HT1080 (cell line): ENCODE measurements at regions not wholly inside any gene's neighbourhood (a gene's known extent, or its start where the extent isn't known, plus 50 kb on each side); places are given as distances from the start of the nearest gene placed in this dataset.

ENCODE experiments used
- DNase-seq: peaks from one replicate; pipeline ENCODE4 v3.0.0-alpha.2; 2015; ENCODE audit warnings: low read depth

DNA sequence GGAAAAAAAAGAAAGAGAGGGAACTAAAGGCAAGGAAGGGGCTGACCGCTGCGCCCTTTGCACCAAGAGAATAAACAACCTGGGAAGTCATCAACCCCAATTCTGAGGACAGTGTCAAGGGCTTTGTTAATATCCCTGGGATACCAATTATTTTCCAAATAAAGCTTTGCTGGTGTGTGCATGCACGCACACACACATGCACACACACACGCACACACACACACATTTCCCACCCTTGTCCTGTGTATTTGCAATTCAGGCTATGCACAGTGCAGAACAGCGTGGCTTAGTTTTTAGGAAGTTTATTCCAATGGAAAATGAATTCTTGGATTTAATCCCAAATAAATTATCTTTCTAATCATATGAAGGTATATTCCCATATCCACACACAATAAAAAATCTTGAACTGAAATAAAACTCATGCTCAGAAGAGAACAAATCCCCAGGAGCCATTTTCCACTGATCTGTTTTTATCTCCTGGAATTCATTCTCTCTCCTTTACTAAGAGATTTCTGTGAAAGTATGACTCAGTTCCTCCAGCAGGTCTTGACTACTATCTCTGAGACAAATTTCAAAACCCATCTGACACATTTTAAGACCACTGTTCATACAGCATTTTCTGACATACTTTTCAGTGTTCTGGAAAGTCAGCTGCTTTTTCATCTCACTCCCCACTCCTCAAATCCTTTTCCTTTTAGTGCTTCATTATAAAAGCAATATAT, 334.4 kb upstream of the ATP2B1 start:
- peak; percentile 47 for DNase-seq

DNA sequence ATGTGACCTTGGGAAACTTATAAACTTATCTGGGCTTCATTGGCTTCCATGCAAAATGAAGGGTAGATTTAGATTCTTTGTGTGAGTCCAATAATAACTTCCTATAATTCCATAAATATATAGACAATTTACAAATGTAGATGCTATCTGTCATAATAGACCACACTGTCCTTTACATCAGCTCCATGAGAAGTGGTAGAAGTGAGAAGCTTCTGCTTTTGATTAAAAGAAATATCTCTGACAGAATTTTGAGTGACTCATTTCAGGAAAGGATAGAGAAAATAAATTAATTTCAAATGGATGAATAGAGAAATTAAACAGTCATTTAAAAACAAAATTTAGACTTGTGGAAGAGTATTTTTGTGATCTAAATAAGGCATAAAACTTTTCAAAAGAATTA, 329.7 kb upstream of the ATP2B1 start:
- DNase-seq: no peak

DNA sequence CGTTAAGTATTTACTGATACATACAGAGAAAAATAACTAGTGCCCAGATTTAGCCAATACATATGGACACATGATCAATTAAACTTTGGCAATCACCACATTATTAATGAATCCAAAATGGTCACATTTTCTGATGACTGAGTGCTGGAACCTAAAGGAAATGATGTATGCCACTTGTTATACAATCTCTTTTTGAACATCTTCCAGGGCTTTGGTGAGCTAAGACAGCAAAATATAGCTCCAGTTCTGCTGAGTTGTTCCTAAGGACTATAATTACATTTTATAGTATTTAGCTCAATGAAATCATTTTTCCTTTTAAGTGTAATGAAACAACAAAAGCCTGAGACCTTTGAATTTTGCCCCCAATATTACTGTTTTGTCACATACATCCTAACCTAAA, 329.1 kb upstream of the ATP2B1 start:
- DNase-seq: peak; percentile 8

DNA sequence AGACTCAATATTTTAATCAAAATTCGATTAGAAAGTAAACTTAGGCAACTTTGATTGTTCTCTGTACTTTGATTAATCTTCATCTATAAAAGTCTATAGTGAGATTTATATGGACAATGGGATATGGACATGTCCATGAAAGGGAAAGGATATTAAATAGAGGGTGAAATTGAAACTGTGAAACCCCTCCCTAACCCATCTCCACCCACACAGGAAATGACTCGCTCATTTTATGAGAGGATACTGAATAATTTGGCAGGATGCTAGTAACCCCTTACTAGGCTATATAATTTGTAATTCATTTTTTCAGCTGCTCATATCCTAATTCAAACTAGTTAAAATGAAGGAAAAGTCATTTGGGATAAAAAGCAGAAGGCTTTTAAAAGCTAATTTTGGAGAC, 328.0 kb upstream of the ATP2B1 start:
- peak; percentile 73 for DNase-seq

DNA sequence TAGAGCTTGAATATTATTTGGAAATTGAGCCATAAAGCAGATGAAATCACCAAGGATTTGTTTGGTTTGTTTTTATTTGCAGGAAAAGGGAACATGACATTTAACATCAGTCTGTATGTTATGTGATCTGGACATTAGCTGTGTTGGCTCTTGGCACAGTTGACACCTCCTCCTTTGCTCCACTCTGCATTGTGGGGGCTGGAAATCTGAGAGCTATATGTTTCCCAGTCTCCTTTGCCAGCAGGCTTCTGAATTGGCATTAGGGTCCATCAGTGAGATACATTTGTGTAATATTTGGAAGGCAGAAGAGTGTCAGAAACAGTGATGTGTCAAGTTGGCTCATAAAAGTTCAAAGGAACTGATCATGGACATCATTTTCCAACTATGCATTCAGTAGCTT, 322.1 kb upstream of the ATP2B1 start:
- no peak for DNase-seq

DNA sequence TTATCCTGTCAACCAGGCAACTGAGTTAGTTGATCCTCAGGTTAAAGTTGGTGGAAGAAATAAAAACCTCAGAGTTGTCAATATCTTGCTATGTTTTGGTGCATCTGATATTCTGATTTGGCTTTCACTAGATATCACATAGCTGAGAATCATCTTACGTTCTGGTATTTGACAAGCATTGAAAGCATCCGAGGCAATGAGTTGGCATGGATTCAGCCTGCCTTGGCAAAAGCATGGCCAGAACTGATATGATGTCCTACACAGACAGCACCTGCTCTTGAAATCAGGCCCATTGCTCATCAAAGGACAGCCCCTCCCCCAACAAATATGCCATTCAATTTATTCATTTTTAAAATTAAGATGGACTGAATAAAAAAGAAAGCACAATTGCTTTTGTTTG, 320.7 kb upstream of the ATP2B1 start:
- DNase-seq: no peak

DNA sequence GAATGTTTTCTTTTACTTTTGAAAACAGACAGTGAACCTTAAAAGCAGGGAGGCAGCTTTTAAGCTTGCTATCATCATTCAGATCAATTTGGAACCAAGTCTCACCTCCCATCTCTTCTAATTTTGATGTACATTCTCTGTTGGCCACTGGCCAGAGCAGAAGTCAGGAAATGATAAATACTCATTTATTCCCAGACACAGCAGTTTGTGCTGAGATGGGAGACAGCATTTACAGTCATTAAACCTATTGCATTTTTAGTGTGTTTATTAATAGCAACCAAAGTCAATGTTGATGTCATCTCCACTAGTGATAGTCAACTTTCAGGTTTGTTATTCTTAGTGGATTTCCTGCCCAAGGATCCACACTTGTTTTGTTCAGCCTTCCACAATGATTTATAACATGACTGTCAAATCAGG, 320.0 kb upstream of the ATP2B1 start:
- DNase-seq: peak; percentile 25

DNA sequence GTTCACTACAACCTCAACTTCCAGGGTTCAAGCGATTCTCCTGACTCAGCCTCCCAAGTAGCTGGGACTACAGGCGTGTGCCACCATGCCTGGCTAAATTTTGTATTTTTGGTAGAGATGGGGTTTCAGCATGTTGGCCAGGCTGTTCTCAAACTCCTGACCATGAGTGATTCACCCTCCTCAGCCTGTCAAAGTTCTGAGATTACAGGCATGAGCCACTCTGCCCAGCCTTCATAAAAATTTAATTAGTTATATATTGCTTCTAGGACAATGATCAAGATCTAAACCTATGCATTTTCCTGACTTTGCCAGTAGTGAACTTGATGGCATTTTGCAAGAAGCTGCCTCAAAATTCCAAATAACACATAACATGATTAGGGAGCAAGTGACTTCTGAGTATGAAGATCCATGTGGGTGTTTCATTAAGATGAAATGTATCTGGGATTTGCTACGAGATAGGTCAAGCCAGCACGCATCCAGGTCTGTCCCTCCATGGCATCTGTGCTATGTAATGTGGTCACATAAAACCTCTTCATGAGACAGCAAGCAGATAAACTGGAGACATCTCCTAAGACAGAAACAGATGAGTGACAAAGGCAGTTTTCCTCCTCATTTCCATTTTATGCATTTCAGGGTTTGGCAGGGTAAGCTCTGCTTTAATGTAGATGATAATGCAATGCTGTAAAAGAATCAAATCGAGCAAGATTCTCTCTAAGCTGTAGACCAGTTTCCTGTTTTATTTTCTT, 319.4 kb upstream of the ATP2B1 start:
- no peak for DNase-seq

DNA sequence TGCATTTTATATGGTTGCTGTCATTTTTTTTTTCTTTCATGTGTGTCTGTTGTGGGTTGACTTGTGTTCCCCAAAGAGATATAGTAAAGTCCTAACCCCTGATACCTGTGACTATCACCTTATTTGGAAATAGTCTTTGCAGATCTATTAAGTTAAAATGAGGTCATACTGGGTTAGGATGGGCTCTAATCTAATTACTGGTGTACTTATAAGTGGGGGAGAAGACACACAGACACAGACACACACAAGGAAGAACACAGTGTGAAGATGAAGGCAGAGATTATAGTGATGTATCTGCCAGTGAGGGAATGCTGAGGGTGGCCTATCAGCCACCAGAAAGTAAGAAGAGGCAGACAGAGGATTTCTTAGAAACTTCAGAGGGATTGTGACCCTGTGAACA, 318.4 kb upstream of the ATP2B1 start:
- no peak for DNase-seq

DNA sequence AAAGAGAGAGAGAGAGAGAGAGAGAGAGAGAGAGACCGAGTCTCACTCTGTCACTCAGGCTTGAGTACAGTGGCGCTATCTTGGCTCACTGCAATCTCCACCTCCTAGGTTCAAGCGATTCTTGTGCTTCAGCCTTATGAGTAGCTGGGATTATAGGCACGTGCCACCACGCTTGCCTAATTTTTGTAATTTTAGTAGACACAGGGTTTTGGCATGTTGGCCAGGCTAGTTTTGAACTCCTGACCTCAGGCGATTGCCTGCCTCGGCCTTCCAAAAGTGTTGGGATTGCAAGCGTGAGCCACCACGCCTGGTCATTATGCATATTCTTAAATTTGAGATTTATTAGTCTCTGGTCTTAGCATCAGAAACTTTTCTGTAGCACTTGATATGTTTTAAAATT, 317.9 kb upstream of the ATP2B1 start:
- DNase-seq: no peak

DNA sequence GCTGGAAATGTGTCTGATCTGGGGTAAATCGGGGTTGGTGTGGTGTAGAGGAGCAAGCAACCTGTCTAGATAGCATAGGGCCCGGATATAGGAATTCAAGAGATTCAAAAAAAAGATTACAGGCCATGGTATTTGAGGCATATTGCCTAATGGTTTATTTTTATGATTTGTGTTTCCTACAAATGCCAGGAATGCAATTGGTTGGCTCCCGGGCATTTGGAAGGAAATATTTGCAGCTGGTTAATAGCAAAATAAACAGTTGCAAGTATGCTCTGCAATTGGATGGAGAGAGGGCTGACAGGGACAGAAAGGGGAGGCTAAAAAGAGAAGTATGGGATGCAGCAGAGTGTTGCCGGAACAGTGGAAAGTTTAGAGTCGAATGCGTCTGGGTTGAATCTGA, 315.6 kb upstream of the ATP2B1 start:
- no peak for DNase-seq

DNA sequence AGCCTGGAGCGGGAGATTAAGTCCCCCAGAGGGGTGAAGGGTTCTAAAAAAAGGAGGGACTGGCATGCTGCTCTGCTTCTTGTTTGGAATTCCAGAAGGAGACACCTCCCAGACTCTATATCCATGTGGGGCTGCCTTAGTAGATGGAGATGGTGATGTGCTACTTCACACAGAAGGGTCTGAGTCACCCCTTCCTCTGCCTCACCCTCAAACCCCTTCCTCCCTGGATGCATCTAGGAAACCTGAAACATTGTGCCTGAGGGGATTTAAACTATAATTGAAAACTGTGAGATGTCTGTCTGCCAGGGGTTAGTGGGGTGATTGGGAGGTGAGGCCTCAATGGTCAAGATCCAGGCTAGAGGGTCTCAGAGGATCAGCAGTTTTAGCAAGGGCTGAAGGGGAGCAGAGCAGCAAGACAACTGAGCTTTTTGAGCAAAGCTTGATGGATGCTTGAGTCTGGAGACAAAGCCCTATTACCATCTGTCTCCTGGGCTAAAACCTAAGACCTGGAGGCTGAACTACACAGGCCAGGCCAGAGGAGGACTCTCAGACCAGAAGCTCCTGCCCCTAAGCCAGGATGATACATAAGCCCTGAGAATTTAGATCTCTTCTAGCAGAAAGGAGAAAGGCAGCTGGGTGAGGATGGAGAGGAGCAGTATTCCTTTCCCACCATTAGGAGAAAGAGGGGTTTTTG, 314.7 kb upstream of the ATP2B1 start:
- peak; percentile 82 for DNase-seq

DNA sequence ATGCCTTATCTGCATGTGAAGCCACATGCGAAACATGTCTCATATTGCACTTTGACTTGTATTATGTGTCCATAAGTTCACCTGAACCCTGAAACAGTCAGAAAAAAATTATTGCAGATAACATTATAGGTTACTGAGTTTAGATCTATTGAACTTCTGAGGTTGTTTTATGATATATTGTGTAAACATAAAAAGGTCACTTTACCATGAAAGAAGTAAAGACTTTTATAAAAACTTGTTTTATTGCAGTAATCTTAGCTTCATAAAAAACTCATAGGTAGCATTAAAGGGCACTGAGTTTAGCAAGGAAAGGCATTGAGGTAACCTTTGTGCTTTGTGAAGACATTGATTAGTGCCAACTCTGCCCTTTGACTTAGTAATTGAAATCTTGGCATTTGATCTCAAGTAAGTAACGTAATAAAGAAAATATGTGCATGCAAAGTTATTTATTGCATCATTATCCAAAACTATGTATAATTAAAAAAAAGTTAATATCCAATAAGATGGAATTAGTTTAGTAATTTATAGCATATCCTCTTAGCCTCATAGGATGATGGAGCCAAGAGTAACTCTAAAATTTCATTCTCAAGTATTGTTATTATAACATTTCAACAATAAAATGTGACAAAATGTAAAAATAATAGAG, 313.3 kb upstream of the ATP2B1 start:
- DNase-seq: no peak

DNA sequence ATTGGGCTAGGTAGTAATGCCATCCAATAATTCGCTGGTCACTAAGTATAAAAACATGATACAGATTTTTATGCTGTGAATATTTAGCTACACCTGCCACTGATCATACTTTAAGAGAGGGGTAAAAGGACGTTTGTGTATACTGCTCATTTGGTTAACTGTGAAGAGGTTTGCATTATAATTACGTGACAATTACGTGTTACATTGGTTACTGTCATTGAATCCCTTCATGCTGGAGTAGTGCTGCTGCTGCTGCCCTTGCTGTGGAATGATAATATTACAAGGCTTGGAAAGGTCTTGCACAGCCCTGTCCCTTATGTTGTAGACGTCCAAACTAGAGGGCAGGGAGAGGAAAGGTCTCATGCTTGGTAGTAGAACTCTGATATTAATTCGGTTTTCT, 312.2 kb upstream of the ATP2B1 start:
- DNase-seq: no peak

DNA sequence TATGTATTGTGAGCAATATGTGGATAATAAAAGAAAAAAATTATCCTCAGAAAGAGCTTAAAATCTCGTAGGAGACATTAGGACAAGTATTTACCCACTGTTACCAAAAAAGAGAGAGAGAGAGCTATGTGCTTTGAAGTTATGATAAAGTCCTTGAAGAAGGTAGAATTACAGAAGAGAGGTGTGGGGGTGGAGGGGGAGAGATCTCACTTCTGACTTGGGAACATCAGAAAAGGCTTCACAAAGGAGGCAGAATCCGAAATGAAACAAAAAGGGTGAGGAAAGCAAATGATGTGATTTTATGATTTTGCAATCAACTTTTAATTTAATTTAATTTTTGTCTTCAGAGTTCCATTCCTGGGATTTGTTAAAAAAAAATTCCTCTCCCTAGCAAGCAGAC, 311.8 kb upstream of the ATP2B1 start:
- DNase-seq: no peak

DNA sequence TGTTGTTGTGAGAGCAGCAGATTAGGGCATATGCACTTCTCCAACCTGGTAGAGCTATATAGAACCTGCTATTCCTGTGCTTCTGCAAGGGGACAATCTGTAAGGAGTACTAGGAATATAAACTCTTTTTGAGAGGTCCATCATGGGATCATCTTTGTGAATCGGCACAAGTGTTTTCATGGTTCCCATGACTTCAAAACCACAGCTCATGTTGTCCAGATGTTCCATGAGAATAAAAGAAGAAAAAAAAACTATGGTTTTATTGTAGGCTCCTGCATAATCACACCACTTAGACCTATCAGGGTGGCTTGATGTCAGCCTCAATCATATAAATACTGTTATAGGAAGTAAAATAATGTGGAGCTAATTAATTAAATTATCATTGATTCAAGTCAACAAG, 311.4 kb upstream of the ATP2B1 start:
- DNase-seq: peak; percentile 39

DNA sequence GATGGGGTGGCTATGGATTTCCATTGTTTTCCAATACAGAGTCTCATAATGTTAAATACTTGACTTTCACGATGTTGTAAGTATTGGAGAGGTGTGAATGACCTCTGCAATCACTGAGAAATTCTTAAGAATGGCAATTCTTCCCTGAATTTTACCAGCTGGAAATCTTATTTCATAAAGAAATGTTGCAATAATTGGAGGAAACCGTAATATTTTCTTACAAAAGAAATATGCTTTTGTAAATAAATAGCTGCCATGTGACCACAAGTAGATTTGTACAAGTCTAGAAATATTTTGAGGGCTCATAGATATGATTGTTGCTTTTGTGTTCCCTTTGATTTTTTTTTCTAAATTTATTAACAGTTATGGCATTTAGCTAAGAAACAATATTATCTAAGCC, 308.7 kb upstream of the ATP2B1 start:
- no peak for DNase-seq

DNA sequence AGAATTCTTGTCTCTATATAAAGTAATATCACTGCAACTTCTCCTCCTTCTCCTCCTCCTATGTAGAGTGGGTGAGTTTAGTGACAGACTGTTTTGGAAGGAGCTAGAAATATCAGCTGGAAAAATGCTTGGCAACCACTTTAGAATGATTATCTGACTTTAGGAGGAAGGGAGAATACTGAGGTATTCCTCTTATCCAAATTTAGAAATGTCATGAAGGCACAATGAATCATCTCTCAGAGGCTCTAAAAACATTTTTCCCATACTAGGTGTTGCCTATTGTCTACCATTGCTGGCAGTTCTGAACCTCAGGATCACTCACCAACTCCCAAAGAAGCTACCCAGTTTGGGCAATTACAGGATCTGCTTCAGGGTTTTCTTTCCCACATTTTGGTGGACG, 306.6 kb upstream of the ATP2B1 start:
- DNase-seq: peak; percentile 51

DNA sequence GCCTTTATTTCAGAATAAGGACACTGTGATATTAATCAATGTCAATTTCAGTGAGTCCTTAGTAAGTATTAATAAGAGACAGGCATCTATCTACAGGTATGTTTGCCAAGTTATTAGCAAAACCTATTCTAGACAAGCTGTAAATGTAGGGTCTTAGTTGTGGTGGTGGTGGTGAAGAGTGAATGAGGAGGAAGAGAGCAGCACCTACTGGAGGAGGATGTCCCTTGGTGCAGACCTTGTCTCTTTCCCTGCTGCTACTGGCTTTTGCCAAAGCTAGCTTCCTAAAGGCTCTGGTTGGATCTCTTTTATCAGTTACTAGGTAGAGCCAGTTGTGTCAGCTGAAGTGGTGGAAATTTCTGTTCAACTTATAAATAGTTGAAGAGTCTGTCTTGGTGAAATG, 304.8 kb upstream of the ATP2B1 start:
- DNase-seq: peak; percentile 15

DNA sequence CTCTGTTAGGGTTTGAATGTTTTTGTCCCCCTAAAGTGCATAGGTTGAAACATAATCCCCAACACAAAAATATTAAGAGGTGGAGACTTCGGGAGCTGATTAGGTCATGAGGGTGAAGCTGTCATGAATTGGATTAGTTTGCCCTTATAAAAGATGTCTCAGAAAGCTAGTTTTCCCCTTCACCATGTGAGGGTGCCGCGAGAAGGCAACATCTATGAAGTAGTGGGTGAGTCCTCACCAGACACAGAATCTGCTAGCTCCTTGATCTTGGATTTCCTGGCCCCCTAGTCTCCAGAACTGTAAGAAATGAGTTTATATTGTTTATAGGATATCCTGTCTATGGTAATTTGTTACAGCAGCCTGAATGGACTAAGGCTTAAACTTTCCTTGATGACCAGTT, 301.5 kb upstream of the ATP2B1 start:
- DNase-seq: peak; percentile 49

DNA sequence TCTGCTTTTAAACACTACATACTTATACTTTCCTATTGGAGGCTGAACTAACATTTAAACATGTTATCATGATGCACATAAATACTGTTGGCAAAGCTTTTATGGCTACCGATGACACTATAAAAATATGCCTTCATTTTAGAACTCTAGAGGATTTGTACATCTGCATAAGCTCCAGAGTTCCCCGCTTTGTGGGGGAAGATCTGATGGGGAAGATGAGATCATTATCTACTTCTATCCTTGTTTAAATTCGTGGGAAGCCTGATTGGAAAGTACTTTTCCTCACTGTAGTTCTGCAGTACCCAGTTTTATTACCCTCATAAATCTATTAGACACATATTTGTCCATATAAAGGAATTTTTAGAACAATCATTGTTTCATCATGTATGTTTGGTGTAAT, 299.6 kb upstream of the ATP2B1 start:
- no peak for DNase-seq
